NCI-H1092 (cell line): ENCODE measurements at regions not wholly inside any gene's neighbourhood (a gene's known extent, or its start where the extent isn't known, plus 50 kb on each side); places are given as distances from the start of the nearest gene placed in this dataset.
"Not testable (repeated sequence)": the region's sequence is repeated elsewhere in the genome, so short reads cannot be mapped to it uniquely, and the experiment has no call there.

Experiments
- DNase-seq: peaks from one replicate; lab custom pipeline; 2025; lab: John Stamatoyannopoulos, UW

GRCh38 chr5:168089201-168089887 is 202.1 kb upstream of the WWC1 start:
- DNase-seq = no peak

GRCh38 chr5:168092209-168093185 is 198.9 kb upstream of the WWC1 start:
- no peak for DNase-seq

GRCh38 chr5:168093200-168093910 is 198.1 kb upstream of the WWC1 start:
- no peak for DNase-seq

GRCh38 chr5:168096525-168096924 is 194.9 kb upstream of the WWC1 start:
- DNase-seq = no peak

- DNase-seq = no peak
Measured at GRCh38 chr5:168097876-168098653, 193.4 kb upstream of the WWC1 start.

GRCh38 chr5:168101352-168101751 is 190.1 kb upstream of the WWC1 start:
- DNase-seq = no peak

- not testable (repeated sequence) for DNase-seq
Measured at GRCh38 chr5:168103018-168103417, 188.4 kb upstream of the WWC1 start.

- DNase-seq = no peak
Measured at GRCh38 chr5:168104350-168104749, 187.1 kb upstream of the WWC1 start.

- no peak for DNase-seq
Measured at GRCh38 chr5:168104811-168105481, 186.5 kb upstream of the WWC1 start.

- DNase-seq = no peak
Measured at GRCh38 chr5:168106008-168106761, 185.3 kb upstream of the WWC1 start.

- DNase-seq = no peak
Measured at GRCh38 chr5:168109441-168109840, 182.0 kb upstream of the WWC1 start.

- no peak for DNase-seq
Measured at GRCh38 chr5:168110384-168110783, 181.1 kb upstream of the WWC1 start.

- no peak for DNase-seq
Measured at GRCh38 chr5:168110870-168111832, 180.3 kb upstream of the WWC1 start.

- DNase-seq = no peak
Measured at GRCh38 chr5:168114444-168115017, 176.9 kb upstream of the WWC1 start.

- DNase-seq = no peak
Measured at GRCh38 chr5:168117469-168117868, 174.0 kb upstream of the WWC1 start.

GRCh38 chr5:168118042-168118668 is 173.3 kb upstream of the WWC1 start:
- no peak for DNase-seq

GRCh38 chr5:168120401-168121137 is 170.9 kb upstream of the WWC1 start:
- DNase-seq = no peak

GRCh38 chr5:168121138-168121494 is 170.3 kb upstream of the WWC1 start:
- no peak for DNase-seq
